LHCN-M2 (cell line): ENCODE measurements at regions not wholly inside any gene's neighbourhood (a gene's known extent, or its start where the extent isn't known, plus 50 kb on each side); places are given as distances from the start of the nearest gene placed in this dataset.

ENCODE experiments used
- DNase-seq: peaks from one replicate; pipeline ENCODE4 v3.0.0-alpha.2; 2012; ENCODE audit warnings: low read depth

DNA sequence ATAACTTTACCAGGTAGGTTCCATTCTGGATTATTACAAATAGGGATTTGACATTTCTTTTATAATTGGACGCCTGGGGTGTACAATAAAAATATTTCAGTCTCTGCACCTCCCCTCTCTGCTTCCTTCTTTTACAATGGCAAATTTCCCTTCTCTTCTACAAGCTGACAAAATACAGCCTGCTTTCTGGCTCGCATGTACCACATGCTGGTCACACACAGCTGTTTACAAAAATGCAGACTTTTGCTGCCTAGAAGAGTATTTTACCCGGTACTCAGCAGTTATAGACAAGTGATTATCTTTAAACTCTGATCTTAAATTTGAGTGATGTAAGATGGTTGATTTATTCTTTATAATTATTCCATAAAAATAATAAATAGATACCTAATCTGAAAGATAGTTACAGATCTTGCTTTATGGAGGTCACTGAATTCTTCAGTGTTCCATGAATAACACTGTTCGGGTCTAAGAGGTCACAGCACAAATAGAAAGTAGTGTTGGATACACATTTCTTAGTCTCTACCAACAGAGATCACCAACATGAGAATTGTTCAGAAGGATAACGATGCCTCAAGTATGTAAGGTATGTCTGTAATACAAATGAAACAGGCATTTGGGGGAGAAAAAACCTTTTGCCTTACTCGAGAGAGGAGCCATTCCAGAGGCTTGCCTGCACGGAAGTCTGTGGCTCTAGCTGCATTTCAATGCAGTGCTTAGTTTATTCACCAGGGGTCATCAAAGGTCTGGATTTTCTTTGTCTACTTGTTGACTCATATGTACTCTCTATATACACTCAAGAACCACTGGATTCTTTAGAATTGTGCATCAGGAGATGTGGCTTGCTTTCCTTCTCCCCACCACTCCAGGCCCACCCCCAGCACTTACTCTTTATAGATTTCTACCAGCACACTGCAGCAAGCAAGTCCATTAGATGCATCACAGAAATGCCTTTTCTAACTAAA is 206.6 kb upstream of the RFX3 start:
- peak; percentile 87 for DNase-seq

DNA sequence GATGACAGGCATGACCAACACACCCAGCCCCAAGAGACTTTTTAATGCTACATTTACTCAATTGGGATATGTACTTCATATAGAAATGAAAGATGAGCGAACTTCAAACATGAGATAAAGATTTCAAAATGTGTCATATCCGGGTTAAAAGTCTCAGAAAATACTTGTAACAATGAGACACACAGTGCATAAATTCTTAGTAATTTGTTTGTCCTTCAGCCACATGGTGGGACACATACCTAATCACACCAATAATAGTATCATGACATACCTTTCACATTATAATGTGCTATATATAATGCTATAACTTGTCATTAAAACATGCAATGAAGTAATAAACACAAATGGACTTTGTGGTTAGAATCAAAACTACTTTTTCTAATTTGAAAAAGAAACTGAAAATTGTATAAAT is 204.7 kb upstream of the RFX3 start:
- no peak for DNase-seq

GRCh38 chr9:3721096-3721495 is 195.3 kb upstream of the RFX3 start:
- no peak for DNase-seq

DNA sequence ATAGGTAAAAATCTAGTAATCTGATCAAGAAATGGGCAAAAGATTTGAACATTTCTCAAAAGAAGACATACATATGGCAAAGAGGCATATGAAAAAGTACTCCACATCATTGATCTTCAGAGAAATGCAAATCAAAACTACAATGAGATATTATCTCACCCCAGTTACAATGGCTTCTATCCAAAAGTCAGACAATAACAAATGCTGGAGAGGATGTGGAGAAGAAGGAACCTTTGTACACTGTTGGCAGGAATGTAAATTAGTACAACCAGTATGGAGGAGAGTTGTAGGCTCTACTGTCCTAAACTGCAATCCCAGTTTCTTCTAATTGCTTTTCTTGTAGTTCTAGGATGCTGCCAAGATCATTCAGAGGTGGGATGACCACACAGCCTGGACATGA is 193.5 kb upstream of the RFX3 start:
- no peak for DNase-seq

DNA sequence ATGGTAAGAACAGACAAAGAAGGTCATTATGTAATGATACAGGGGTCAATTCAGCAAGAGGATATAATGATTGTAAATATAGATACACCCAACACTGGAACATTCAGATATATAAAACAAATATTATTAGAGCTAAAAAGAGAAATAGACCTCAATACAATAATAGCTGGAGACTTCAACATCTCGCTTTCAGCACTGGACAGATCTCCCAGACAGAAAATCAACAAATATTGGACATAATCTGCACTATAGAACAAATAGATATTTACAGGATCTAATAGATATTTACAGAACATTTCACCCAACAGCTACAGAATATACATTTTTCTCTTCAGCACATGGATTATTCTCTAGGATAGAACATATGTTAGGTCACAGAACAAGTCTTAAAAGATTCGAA is 190.6 kb upstream of the RFX3 start:
- peak; percentile 9 for DNase-seq

GRCh38 chr9:3708751-3709150 is 182.9 kb upstream of the RFX3 start:
- no peak for DNase-seq

GRCh38 chr9:3704890-3705289 is 179.1 kb upstream of the RFX3 start:
- DNase-seq = no peak

- no peak for DNase-seq
Observed at GRCh38 chr9:3700772-3701171, 175.0 kb upstream of the RFX3 start.

DNA sequence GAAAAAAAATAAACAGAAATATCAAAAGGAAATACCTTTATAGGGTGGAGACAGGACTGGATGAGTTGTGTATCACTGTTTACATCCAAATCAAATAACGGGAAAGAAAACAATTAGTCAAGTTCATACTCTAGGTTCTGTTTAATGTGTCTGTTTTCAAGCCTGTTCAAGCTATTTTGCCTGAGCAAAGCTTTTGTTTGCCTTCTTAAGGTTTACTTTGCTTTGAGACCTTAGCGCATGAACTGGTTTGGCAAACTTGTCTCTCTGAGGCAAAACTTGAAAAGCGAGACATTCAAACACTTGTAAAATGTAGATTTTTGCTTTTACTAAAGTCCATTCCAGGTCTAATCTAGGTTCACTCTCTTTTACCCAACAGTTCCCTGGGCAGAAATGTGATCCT is 174.1 kb upstream of the RFX3 start:
- no peak for DNase-seq

DNA sequence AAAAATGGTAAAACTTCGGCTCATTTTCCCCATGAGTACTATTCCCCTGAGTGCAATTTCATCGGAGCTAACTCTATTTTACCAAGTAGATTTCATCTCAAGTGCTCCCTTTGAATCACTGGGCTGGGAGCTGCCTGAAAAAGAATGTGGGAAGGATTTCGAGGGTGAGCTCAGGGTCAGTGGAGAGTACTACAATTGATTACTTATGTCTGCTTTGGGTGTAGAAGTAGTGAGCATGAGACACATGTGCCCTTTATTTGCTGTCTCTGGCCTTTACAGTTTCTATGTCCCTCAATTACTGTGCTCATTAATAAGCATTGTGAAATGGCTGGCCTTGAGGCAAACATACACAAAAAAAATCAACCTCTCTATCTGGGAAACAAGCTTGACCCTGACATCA is 172.7 kb upstream of the RFX3 start:
- peak; percentile 11 for DNase-seq

DNA sequence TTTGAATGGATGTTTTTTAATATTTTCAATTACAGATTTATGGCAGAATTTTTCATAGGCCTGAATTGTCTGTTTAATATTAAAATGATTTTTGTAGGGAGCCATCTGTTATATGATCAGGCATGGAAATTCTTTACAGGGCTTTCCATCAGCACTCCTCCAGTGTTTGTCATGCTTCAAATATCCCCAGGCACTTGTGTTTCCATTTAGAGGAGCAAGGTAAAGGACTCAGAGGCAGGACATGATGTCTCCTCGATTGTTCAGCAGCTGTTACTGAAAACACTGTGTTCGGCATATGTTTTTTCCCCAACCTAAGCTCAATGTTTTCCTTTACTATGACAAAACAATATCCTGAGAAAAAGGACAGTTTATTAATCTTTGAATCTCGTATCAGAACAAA is 172.3 kb upstream of the RFX3 start:
- DNase-seq = peak; percentile 14

DNA sequence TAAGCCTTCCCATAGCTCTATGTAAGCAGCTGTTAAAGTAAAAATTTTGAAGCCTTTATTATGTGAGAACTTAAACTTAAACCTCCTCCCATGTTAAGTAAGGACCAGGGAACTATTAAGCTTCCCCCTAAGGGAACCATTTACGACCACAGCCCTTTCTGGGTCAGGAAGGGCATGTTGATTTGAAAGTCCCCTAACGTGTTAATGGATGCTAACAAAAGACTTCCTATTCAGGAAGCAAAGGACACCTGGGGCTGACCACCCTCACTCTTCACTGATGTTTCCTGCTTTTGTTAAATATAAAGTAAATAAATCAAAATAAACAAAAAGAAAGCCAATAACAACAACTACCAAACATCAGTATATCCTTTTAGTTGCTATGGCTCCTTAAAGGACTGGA is 170.6 kb upstream of the RFX3 start:
- DNase-seq = no peak

DNA sequence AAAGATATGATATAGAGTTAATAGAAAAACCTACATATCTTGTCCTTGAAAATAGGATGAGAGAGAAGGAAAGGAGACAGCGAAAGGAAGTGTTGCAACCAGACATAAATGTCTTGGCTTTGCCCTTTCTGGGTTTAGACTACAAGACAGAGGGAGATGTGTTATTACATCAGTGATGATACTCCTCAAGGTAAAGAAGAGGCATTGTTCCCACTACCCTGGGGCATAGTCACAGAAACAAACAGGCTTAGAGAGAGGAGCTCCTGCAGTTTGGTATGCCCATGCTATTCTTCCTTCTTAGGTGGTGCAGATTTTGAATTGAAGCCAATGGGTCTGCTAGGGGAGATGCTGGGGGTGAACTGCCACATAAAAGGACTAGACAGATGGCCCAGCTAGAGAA is 166.8 kb upstream of the RFX3 start:
- DNase-seq = no peak

- DNase-seq = no peak
Observed at GRCh38 chr9:3689555-3689954, 163.8 kb upstream of the RFX3 start.

DNA sequence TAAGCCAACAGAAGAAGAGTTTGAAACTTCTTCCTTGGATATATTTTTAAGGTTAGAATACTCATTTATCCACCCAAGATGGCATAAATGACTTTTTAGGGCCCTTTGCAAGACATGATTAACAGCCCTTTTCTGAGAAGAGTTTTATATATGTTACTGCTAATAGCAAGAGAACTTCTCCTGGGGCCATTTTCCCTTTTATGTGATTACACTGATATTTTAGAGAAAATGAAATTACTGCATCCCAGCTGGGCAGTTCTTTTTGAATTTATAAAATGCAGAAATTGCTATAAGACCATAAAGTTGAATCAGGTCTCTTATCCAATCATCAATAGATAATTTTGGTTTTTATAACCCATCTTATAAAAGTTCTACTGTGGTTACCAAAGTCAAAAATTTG is 161.3 kb upstream of the RFX3 start:
- DNase-seq = no peak

DNA sequence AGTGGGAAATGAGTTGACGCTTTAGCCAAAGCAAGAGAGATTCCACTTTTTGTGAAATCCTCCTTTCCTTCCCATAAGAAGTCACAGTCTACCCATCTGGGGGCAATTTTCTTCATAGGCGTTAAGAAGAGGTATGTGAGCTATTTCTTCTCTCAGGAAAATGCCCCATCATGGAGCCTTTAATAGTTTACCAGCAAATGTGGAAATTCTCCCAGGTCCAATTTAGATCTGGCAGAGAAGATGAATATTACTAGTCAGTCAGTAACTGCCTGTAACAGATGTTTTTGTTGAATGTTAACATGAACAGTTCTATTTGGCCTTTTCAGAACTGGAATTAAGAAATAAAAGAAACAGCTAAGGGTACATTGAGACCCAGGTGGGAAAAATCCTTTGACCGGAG is 156.4 kb upstream of the RFX3 start:
- DNase-seq = no peak

DNA sequence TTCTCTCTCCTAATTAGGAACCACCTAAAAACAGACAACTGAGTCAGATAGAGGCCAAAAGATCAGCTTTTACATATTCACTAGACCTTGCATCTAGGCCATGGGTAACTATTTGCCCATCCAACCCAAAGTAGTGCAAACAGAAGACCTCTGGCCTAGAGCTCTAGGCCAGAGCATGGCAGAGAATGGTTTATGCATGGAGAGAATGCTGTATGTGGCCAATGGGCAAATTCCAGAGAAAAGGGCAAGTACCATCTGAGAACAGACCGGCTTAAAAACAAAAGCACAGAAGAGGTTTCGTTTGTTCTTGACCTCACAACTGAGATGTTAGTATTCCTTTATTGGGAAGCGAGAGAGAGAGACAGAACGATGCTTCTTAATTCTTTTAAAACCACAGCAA is 151.7 kb upstream of the RFX3 start:
- no peak for DNase-seq

DNA sequence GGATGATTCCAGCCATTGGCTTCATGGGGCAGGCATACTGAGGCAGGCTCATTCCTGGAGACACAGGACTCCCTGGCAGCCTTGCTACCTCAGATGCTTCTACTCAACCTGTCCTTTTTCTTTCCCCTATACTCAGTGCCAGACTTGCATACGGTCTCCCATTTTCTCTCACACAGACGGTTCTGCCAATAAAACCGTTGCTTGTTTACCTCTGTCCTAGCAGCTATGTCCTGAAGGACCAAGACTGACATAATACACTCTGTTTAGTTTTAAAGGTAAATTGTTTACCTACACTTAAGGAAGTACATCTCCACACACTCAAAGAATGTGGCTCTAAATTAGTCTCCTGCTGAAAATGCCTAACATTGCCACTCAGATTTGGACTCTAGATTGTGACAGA is 151.0 kb upstream of the RFX3 start:
- DNase-seq = no peak

DNA sequence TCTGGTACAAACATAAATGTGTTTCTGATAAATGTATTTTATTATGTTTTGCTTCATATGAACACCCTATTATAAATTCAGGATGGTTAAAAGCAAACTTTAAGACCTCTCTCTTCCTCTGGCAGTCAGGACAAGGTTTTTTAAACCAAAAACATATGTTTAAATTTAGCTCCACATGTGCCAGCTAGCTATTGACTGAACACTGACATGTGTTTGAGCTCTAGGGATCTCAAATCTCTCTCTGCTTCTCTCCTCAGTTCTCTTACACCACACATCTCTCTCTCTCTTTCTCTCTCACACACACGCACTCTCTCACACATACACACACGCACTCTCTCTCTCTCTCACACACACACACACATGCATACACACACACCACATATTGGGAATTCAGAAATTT is 150.1 kb upstream of the RFX3 start:
- DNase-seq = no peak

DNA sequence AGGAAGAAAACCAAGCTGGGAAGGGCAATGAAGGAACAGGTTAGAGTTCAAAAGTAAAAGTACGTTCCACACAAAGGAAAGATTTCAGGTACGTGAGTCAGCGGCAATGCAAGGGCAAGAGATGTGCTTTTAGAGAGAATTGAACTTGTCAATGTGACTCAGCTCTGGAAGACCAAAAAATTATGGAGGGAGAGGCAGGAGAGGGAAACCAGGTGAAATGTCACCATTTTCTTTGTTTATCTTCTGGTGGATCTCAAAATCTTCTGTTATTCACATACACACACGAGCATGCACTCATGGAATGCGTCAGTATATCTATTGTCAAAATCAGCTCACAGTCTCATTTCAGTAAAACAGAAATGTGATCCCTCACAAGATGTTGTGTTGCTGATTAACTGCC is 148.8 kb upstream of the RFX3 start:
- DNase-seq = no peak

DNA sequence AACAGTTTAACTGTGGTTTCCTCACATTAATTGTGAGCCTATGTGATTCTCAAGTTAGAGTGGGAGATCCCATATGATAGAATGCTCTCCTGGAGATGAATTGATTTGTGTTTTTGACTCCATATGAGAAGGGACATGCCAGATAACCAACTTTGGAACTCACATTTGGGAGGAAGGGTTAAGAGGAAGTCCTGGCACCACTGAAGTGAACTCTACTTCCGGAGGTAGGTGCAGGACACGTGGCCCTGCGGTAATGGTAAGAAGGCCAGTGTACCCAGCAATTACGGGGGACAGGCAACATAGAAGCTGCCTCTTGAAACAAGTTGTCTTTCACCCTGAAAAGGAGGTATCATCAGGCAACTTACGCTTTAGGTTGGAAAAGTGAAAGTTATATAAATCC is 146.6 kb upstream of the RFX3 start:
- no peak for DNase-seq

- DNase-seq = no peak
Observed at GRCh38 chr9:3664044-3664443, 138.2 kb upstream of the RFX3 start.

- peak; percentile 6 for DNase-seq
Observed at GRCh38 chr9:3662671-3663070, 136.9 kb upstream of the RFX3 start.

DNA sequence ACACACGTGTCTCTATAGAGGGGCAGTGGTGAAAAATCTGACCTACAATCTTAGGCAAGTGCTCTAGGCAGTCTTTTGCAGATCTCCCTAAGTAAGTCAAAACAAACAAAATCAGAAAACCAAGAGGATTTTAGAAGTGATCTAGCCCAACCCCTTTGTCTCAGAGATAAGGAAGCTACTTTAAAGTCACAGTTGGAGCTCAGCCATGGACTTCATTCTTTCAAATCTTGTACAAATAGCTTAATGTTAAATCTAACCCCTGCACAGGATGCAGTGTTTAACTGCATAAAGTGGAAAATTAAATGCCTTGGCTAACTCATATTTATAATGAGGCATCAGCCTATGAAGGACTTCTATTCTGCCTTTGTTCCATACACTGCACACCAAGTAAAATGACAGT is 135.1 kb upstream of the RFX3 start:
- no peak for DNase-seq
